ENCODE measurements at regions not wholly inside any gene's neighbourhood (a gene's known extent, or its start where the extent isn't known, plus 50 kb on each side); places are given as distances from the start of the nearest gene placed in this dataset.
"Not testable (repeated sequence)": the region's sequence is repeated elsewhere in the genome, so short reads cannot be mapped to it uniquely, and the experiment has no call there.

DNA sequence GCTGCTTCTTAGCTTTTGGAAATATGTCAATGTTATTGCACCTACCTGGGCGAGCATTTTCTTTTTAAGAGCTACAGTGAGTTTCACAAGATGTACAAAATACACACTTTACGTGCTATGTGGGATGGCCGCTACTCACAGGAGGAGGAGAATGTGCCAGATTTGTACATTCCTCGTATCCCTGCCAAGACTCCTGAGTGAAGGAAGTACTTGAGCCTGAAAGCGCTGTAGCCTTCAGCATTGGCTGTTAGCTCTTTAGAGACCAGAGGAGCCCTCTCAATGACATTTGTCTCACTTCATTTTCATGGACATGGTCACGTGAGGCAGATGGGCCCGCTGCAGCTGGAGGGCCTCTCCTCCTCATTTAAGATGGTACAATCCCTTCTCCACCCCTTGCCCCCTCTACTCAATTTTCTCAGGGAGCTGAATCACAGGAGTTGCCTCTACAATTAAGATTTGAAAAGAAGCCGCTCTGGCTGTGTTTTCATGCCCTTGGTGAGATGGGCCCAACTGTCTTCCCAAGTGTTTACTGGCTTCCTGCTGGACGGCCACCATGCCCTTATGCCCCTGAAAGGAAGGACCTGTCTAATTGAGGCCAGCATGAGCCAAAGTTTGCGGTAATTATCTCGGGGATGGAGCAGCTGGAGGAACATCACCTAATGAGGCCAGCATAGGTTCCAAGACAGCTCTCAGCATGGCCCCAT lies 442.6 kb downstream of the PRDM2 start:
- no peak for DNase-seq

DNA sequence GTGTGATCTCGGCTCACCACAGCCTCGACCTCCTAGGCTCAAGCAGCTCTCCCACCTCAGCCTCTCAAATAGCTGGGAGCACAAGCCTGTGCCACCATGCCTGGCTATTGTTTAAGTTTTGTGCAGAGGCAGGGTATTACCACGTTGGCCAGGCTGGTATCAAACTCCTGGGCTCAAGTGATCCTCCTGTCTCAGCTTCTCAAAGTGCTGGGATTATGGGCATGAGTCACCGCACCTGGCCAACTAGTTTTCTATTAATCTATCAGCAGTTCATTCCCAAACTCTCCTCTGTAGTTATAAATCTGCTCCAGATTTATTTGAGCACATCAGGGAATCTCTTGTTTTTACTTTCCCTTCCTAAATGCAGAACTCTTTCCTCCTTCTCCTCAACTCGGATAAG lies 443.8 kb downstream of the PRDM2 start:
- no peak for DNase-seq

DNA sequence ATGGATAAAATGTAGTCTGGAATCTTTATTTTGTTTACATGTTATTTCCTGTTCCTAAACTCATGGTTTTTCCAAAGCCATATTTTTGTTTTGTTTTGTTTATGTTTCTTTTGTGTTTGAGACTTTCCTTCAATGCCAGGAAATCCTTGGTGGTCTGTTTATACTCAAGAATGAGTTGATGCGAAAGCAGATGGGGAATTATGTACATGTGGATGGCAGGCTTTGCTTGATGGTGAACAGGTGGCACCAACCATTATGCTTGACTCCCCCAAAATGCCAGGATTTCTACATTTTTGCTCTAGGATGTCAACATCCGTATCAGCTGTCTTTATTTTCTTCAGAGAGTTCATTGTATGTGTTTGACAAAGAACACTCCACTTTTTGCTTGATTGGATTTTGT lies 448.5 kb downstream of the PRDM2 start:
- no peak for DNase-seq

DNA sequence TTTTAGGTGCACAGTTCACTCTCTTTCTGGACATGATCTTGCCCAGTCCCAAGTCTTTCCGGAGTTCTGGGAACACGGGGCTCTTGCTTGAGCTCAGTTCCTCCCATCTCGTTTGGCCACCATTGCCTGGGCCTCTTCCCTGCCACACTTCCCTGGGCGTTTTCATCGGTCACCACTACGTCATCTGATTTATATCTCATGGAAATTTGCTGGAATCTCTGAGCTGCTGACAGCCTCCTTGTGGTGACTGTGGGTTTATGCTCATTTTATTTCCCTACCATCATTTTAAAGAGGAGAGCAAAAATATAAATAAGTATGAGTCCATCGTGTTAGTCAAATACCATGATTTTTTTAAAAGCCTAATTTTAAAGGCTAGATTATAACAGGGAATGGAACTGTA lies 449.1 kb upstream of the KAZN start:
- DNase-seq, result peak; percentile 15

DNA sequence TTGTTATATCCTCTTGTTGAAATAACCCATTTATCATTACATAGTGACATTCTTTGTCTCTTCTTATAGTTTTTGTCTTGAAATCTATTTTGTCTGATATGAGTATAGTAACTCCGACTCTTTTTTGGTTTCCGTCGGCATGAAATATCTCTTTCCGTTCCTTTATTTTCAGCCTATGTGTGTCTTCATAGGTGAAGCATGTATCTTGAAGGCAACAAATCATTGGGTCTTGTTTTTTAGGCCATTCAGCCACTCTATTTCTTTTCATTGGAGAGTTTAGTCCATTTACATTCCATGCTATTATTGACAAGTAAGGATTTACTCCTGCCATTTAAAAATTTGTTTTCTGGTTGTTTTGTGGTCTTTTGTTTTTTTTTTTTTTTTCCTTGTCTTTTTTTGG lies 441.9 kb upstream of the KAZN start:
- DNase-seq, result no peak

DNA sequence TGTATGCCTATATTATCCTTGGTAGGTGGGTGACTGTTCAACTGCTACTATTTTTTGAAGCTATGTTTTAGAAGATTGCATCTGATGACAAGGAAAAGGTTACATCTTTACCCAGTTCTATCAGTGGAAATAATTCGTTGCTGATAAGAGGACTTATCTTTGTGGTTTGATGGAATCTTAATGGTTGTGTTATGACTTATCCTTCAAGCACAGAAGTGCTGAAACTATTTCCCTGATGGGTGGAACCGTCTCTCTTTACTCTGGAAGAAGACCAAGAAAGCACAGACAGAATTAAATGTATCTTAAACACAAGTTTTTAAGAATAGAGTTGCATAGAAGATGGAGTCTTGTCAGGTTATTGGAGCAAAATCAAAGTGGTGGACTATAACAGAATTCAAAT lies 437.7 kb upstream of the KAZN start:
- DNase-seq, result peak; percentile 3

DNA sequence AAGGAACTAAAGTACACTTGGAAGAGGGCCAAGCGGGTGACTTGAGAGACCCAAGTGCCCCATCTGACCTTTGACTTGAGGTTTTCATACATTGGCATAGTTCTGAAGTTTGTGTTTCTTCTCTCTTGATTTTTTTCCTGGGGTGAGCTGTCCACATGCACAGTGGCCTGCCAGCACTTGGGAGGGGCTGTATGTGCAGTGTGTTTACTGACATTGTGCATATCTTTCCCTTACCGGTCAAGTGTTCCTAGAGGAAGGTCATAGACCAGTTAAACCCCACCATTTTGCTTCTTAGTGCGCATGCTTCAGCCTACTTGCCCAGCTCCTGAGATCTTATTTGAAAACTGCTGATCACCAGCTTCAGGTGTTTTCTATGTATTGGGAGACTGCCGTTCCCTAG lies 435.2 kb upstream of the KAZN start:
- DNase-seq, result no peak

DNA sequence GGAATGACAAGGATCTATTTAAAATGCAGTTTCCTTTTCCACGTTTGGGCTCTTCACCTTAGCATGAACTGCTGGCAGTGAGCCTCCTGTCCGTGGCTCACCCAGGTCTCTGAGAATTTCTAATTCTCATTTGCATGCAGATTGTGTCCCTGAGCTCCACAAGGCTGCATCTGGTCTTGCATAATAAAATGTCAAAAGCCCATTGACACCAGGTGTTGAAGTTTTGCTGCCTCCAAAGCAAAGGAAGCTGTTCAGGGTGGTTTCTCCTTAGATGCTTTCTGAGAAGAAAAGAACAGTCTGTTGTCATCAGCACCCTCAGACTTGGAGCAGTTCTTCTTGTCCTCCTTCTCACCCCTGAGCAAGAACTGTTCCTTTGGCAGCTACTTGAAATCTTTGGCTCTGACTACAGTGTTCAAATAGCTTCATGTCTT lies 433.1 kb upstream of the KAZN start:
- no peak for DNase-seq

DNA sequence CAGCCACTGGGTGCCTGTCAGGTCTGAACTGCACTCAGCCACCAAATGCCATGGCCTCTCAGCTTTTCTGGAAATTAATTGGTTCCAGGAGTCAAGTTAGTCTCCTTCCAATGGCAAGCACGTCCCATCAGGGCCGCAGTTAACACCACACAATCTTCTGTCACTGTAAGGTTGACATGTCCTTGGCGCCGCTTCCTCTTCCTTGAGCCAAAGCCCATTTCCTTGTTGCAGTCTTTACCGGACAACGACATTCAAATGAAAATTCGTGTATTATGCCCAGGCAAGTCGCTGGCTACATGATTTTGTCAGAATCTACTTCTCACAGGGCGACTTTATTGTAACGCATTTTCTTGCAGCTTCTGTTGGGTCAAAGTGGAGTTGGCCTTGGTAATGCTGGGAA lies 430.6 kb upstream of the KAZN start:
- no peak for DNase-seq

DNA sequence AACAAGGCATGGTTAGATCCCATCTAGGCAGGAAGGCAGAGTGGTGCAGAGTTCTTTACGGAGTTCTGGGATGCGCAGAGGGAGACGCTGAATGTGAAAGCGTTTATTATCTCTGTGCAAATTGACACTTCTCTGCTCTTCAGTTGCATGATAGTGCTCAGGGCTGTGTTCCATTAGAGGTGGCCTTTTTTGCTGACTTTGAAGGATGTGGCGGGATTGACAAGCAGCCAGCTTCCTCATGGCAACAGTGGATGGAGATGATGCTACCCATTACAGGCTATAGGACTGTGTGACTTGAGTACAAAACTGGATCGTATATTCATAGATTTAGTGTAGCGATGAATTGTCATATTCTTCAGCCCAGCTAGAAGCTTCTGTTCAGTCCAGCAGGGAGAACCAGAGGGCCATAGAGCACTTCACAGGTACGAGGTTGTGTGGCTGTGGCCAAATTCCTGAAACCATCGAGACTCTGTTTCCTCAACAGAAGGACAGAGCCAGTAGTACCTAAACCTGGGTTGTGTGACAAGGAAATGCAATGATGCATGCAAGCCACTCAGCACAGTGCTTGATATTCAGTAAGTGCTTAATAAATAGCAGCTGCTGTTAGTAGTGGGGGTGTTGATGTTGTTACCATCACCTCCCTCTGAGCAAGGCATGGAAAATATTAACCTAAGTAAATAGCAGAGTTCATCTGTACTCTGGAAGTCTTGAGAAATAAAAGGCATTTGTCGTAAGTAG lies 430.0 kb upstream of the KAZN start:
- no peak for DNase-seq

DNA sequence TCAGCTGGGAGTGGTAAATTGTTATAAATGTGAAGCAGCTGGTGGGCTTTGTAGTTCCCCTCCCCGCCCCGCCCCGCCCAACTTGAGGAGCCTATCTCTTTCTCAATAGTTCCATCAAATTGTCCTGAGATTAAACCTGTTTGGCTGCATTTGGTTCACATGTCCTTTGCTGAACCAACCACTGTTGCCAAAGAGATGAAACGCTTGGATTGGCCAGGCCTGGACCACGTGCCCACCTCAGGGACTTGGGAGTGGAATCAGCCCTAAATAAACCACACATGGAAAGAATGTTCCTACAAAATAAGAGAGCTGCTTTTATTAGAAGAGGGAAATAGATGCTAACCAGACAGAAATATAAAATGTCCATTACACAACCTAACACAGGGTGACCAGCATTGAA lies 424.9 kb upstream of the KAZN start:
- DNase-seq, result no peak

DNA sequence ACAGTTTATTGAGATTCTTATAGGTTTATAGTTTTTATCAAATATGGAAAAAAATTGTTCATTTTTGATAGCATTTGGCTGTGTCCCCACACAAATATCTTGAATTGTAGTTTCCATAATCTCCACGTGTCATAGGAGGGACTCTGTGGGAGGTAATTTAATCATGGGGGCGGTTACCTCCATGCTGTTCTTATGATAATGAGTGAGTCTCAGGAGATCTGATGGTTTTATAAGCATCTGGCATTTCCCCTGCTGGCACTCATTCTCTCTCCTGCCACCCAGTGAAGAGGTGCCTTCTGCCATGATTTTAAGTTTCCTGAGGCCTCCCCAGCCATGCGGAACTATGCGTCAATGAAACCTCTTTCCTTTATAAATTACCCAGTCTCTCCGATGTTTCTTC lies 420.6 kb upstream of the KAZN start:
- not testable (repeated sequence) for DNase-seq

DNA sequence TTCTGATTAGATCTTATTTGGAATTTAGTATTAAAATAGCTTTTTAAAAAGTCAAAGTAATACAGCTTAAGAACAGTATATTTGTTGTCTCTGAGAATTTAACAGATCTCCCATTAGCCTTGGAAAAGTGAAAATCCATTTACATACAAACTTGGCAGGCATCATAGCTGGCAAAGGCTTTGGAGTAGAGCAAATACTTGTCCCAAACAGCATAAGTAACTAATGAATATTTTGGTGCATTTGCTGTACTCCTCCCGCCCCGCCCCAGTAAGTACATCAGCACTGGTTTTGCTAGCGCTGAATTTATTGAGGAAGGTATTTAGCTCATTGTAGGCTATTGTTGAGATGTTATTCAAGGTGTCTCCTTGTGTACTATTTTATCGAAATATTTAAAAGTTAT lies 417.7 kb upstream of the KAZN start:
- no peak for DNase-seq

DNA sequence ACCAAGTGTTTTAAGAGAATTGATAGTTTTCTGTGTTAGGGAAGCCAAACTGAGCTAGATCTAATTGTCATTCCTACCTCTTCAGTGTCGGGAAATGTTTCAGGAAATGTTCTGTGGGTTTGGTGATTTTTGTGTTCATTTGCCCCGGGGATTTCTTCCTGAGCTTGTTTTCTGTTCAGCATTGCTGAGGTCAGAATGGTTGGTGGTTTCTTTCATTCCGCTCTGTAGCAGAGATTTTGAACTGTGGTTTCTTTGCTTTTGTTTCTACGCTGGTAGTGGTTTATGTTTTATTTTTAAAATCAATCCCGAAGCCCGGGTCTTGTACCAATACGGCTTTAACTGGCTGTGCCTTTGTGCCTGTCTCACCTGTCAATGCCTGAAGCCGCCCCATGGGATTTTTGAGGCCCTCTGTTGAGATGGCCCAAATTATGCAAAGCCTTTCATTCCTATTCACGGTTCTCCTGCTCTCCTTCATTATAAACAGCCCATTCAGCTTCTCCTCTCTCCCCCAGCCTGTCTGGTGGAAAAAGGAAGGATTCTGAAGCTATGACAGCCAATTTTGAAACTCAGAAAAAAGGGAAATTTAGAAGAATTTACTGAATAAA lies 417.2 kb upstream of the KAZN start:
- DNase-seq, result no peak

DNA sequence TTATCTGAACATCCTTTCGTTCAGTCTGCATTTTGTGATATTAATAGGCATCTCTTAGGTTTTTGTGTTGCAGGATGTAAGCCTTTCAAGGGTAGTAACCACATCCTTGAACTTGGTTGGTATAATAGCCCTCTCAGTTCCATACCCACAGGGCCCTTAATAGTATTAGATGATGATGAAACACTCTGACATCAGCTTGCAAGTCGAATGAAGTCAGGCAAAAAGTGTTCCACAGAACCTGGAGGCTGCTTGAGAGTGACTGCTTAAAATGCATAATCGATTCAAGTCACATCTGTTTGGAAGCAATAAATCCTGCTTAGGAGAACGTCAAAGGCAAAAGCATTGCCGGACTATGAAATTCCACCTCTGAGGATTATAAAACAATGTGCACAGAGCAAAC lies 415.6 kb upstream of the KAZN start:
- no peak for DNase-seq

DNA sequence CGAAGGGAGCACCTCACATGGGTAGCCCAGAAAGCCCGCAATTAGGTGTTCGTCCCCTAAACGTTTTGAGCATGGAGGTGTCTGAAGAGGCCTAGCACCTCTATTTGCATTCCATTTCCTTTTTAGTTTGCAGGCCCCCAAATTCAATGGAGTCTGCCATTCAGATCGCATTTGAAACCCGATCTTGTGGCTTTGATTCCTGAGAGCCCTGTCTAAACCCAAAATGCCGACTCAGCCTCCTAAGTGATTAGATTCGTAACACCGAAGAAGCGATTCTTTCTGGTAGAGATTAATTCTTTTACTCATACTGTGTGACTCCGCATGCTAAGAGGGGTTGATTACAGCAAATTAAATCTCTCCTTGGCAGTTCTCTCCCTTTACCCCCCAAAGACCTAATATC lies 415.2 kb upstream of the KAZN start:
- no peak for DNase-seq

DNA sequence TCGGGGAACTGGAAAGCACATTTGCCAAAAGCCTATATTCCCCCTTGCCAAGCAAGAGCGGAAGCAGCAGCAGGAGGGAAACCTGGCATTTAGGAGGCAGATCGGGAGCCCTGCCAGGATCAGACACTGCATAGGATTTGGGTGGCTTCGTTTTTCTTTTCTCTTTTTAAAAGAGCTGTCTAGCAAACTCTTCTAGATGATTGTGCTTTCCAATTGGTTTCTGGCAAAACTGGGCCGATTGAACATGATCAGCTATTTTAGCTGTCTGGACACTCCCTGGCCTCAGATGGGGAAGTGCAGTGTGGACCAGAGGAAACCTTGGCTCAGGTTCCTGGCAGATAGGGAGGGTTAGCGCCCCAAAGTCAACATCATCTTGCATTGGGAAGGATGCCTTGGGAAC lies 414.0 kb upstream of the KAZN start:
- no peak for DNase-seq

DNA sequence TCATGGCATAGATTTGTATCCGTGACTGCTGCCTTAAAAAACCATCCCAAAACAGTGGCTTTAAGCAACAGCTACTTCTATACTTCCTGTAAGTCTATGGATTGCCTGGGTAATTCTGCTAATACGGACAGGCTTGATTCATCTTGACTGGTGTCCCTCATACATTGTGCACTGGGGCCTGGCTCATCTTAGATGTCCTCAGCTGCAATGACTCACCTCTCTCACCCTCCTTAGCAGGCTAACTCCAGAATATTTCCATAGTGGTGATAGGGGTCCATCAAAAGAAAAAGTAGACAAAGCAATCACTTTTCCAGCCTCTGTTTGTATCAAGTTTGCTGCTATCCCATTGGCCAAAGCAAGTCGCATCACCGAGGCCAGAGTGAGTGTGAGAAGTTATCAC lies 409.1 kb upstream of the KAZN start:
- no peak for DNase-seq

DNA sequence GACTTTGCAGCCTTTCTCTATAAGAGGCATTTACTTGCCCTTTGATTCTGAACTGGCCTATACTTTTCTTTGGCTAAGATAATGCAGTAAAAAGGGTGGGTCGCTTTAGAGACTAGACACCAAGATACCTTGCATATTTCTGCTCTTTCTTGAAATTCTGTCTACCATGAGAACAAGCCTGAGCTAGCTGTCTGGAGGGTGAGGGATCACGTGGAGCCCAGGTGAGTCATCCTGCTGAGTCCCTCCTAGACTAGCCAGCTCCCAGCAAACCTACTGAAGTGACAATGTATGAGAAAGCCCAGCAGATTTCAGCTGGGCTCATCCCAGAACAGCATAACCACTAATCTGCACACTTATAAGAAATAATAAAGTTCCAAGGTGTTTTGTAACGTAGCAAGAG lies 408.0 kb upstream of the KAZN start:
- peak; percentile 7 for DNase-seq

DNA sequence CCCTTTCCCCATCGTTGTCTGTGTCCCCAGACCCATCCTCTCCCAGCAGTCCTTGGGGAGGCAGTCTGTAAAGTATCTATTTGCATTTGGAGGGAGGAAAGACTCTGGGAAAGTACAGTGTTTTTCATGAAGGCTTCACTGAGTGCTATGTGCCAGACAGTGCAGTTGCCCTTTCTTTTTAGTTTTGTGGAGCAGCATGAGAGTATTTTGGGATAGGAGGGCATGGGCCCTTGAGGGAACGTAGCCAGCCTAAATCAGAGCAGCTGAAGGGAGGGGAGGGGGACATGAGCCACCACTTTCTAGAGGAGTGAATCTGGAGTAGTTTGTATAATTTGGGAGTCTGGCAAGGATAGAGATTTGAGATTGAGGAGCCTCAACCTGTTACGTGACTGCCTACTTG lies 404.0 kb upstream of the KAZN start:
- no peak for DNase-seq

DNA sequence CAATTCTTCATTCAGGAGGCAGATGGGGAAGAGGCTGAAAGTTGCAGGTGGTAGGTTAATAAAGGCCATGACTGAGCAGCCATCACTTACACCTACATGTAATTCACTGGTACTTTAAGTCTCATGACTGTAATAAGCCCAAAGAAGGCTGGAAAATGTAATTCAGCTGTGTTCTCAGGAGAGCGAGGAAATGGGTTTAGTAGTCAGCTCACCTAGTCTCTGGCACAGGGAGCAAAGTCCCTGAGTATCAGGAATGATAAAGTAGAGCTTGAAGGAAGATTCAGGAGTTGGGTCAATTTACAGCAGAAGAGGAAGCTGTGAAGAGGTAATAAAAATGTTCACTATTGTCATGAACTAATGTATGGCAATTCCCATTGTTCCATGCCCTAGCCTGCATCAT lies 393.4 kb upstream of the KAZN start:
- DNase-seq, result no peak

DNA sequence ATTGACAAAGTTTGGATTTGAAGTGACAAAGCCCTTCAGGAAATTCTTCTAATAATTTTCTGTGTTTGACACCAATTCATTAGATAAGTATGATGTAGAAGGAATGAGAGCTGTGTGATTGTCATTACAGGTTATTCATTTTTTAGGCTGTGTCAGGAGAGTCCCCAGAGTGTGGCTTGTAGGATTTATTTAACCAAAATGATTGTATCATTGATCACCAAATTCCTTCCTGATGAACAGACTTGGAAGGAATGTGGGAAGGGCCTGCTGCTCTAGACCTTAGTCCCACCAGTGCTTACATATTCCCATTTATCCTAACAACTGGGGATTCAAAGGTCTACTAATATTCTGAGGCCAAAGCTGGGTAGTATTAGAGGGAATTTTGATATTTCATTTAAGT lies 383.3 kb upstream of the KAZN start:
- peak; percentile 63 for DNase-seq

DNA sequence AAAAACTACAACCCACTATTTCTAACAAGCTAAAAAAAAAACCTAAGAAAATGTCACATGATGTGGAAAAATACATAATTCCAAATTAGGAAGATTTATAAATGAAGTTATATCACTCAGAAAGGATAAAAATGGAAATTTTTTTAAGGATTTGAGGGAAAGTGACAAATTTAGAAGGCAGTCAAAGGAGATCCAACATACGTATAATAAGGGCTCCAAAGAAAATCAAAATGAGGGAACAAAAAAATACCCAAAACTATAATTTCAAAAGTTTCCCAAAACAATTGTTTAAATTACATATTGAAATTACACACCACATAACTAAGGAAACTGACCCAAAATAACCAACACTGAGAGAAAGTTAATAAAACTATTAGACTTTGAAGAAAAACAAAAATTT lies 381.1 kb upstream of the KAZN start:
- DNase-seq, result no peak

DNA sequence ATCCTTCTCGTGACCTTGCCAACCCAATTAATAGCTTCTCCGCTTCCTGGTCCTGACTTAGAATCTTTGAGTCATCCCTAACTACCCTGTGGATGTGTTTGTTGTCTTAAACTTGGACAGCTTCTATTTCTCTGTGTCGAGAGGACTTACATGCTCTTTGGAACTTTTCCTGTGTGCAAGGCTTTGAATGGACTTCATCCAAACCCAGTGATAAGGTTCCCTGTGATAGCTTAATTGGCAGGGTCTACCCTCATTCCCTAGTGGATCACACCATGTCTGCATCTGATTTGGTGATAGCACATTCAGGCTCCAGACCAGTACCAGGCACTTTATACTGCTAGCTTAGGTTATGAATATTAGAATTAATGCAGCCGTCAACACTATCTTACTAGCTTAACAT lies 378.2 kb upstream of the KAZN start:
- no peak for DNase-seq

DNA sequence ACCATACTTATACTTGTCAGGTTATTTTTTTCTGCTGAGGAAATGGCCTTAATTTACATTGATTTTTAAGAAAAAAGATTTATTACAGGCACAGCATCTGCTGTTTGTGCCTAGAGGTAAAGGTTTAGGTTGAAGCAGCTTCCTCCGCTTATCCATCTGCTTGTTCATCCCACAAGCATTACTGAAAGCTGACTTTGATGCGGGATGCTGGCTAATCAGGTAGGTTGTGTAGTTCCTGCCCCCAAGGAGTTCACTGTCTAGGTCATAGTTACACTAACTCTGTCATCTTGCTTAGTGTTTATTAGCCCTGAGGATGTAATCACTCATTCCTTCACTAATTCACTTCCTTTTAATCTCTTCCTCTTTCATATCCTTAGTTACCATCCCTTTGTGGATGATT lies 377.7 kb upstream of the KAZN start:
- no peak for DNase-seq
